ENCODE measurements at regions not wholly inside any gene's neighbourhood (a gene's known extent, or its start where the extent isn't known, plus 50 kb on each side); places are given as distances from the start of the nearest gene placed in this dataset.

DNA sequence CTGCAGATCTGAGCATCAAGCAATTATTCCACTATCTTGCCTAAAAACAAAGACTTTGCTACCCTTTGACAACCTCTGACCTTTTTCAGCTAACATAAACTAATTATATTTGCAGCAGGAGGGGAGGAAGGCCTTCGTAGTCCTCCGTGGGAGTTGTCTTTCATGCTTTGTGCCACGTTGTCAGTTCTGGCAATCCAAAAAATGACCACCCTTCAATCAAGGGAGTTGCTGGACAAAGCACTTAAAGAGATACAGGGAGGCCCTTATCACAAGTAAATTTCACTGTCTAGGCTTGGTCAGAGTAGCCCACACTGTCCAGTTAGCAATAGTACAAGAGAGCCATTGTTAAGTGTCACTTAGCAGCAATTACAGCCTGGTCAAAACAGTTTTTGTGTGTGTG lies 578.9 kb downstream of the HAO1 start:
- TF ChIP-seq EZH2 (optimal IDR thresholded peaks at IDR 0.05; ENCODE audit: low read depth, low read length), result no peak
- TF ChIP-seq, protein P1, sequence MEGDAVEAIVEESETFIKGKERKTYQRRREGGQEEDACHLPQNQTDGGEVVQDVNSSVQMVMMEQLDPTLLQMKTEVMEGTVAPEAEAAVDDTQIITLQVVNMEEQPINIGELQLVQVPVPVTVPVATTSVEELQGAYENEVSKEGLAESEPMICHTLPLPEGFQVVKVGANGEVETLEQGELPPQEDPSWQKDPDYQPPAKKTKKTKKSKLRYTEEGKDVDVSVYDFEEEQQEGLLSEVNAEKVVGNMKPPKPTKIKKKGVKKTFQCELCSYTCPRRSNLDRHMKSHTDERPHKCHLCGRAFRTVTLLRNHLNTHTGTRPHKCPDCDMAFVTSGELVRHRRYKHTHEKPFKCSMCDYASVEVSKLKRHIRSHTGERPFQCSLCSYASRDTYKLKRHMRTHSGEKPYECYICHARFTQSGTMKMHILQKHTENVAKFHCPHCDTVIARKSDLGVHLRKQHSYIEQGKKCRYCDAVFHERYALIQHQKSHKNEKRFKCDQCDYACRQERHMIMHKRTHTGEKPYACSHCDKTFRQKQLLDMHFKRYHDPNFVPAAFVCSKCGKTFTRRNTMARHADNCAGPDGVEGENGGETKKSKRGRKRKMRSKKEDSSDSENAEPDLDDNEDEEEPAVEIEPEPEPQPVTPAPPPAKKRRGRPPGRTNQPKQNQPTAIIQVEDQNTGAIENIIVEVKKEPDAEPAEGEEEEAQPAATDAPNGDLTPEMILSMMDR (IDR thresholded peaks at IDR 0.05; ENCODE audit: low read length), result no peak
- no peak for TF ChIP-seq EZH2phosphoT487 (IDR thresholded peaks at IDR 0.05; ENCODE audit: low read length)
